ENCODE measurements at regions not wholly inside any gene's neighbourhood (a gene's known extent, or its start where the extent isn't known, plus 50 kb on each side); places are given as distances from the start of the nearest gene placed in this dataset.

DNA sequence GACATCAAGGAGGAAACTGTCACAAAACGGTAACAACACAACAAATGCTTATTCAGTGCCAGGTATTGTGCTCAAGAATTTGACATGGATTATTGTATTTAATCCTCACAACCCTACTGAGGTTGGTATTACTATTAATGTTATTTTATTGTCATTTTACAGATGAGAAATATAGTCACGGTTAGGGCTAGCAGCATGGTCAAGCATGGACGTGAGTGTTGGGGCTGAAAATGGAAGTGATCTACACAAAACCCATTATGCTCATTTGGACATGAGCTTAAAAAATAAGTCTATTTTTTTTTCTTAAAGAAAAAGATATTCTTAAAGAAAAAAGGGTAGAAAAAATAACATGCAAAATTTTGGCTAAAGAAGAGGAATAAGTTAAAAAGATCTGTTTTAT lies 141.3 kb upstream of the SOX2 start:
- Histone ChIP-seq H3K4me3 (IDR thresholded peaks at IDR 0.05; ENCODE audit: insufficient read depth, low read depth, low read length) (no peak overlapping the region), H3K79me2 (ENCODE audit: insufficient read depth, low read depth) (no peaks in the 10 kb centered on the region), H3K27ac (no peak overlapping the region), H3K4me1 (ENCODE audit: low read depth, poor library complexity, severe bottlenecking) (no peaks in the 10 kb centered on the region), H3K9ac (no peak overlapping the region), H3K36me3 (ENCODE audit: insufficient read depth) (no peaks in the 10 kb centered on the region), H3K4me2 (no peak overlapping the region), H2AFZ (ENCODE audit: low read depth) (no peak overlapping the region), H3K27me3 (ENCODE audit: insufficient read depth, low read depth) (no peaks in the 10 kb centered on the region), H4K20me1 (ENCODE audit: insufficient read depth) (no peaks in the 10 kb centered on the region)
- no peak for TF ChIP-seq CTCF (conservative IDR thresholded peaks at IDR 0.05; ENCODE audit: low read depth, low read length)

DNA sequence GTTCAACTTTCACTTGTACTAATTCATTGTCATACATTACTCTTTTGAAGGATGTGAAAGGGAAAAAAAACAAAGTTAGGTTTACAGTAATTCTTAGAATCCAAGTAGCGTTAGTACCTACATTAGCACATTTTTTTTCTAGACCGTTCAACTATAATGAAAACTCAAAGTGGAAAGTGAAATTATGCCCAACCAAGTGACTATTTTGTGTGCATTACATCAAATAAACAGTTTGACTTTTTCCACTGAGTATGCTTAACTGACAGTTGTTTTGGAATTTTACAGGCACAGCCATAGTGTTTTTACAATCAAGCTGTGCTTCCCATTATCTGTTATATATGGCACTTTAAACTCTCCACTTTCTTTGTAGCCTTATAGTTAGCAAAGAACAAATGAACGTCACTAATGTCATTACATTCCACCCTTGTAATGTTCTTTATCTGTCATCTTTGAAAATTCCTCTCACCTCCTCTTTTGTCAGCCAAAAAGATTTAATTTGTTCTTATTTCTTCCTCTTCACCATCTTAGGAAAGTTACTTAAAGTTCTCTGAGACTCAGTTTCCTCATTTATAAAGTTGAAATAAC lies 142.3 kb upstream of the SOX2 start:
- no peaks in the 10 kb centered on the region for H3K36me3 ChIP-seq (ENCODE audit: insufficient read depth)
- no peak overlapping the region for H3K4me2 ChIP-seq
- H4K20me1 ChIP-seq (ENCODE audit: insufficient read depth): no peaks in the 10 kb centered on the region
- no peaks in the 10 kb centered on the region for H3K79me2 ChIP-seq (ENCODE audit: insufficient read depth, low read depth)
- H2AFZ ChIP-seq (ENCODE audit: low read depth): no peak overlapping the region
- TF ChIP-seq CTCF (conservative IDR thresholded peaks at IDR 0.05; ENCODE audit: low read depth, low read length): no peak
- no peak overlapping the region for H3K9ac ChIP-seq
- no peaks in the 10 kb centered on the region for H3K27me3 ChIP-seq (ENCODE audit: insufficient read depth, low read depth)
- no peak overlapping the region for H3K27ac ChIP-seq
- no peak overlapping the region for H3K4me3 ChIP-seq (IDR thresholded peaks at IDR 0.05; ENCODE audit: insufficient read depth, low read depth, low read length)
- H3K4me1 ChIP-seq (ENCODE audit: low read depth, poor library complexity, severe bottlenecking): no peaks in the 10 kb centered on the region

GRCh38 chr3:181568693-181569092 lies 143.0 kb upstream of the SOX2 start:
- no peak for TF ChIP-seq CTCF (conservative IDR thresholded peaks at IDR 0.05; ENCODE audit: low read depth, low read length)
- no peaks in the 10 kb centered on the region for H3K27me3 ChIP-seq (ENCODE audit: insufficient read depth, low read depth)
- H3K9ac ChIP-seq: no peak overlapping the region
- no peaks in the 10 kb centered on the region for H3K36me3 ChIP-seq (ENCODE audit: insufficient read depth)
- no peaks in the 10 kb centered on the region for H4K20me1 ChIP-seq (ENCODE audit: insufficient read depth)
- no peaks in the 10 kb centered on the region for H3K79me2 ChIP-seq (ENCODE audit: insufficient read depth, low read depth)
- no peak overlapping the region for H3K27ac ChIP-seq
- no peak overlapping the region for H3K4me3 ChIP-seq (IDR thresholded peaks at IDR 0.05; ENCODE audit: insufficient read depth, low read depth, low read length)
- no peaks in the 10 kb centered on the region for H3K4me1 ChIP-seq (ENCODE audit: low read depth, poor library complexity, severe bottlenecking)
- H3K4me2 ChIP-seq: no peak overlapping the region
- no peak overlapping the region for H2AFZ ChIP-seq (ENCODE audit: low read depth)

- Histone ChIP-seq H3K79me2 (ENCODE audit: insufficient read depth, low read depth) (no peaks in the 10 kb centered on the region), H3K9ac (no peak overlapping the region), H4K20me1 (ENCODE audit: insufficient read depth) (no peaks in the 10 kb centered on the region), H3K4me1 (ENCODE audit: low read depth, poor library complexity, severe bottlenecking) (no peaks in the 10 kb centered on the region), H3K36me3 (ENCODE audit: insufficient read depth) (no peaks in the 10 kb centered on the region), H3K4me3 (IDR thresholded peaks at IDR 0.05; ENCODE audit: insufficient read depth, low read depth, low read length) (no peak overlapping the region), H3K27me3 (ENCODE audit: insufficient read depth, low read depth) (no peaks in the 10 kb centered on the region), H3K4me2 (no peak overlapping the region), H2AFZ (ENCODE audit: low read depth) (no peak overlapping the region), H3K27ac (no peak overlapping the region)
- TF ChIP-seq CTCF (conservative IDR thresholded peaks at IDR 0.05; ENCODE audit: low read depth, low read length): no peak
Measured at GRCh38 chr3:181568248-181568647, 143.5 kb upstream of the SOX2 start.
